ENCODE measurements at regions not wholly inside any gene's neighbourhood (a gene's known extent, or its start where the extent isn't known, plus 50 kb on each side); places are given as distances from the start of the nearest gene placed in this dataset.

GRCh38 chr3:80152692-80153091, 384.9 kb upstream of the ROBO1 start (continued):
- TF ChIP-seq, protein P1, sequence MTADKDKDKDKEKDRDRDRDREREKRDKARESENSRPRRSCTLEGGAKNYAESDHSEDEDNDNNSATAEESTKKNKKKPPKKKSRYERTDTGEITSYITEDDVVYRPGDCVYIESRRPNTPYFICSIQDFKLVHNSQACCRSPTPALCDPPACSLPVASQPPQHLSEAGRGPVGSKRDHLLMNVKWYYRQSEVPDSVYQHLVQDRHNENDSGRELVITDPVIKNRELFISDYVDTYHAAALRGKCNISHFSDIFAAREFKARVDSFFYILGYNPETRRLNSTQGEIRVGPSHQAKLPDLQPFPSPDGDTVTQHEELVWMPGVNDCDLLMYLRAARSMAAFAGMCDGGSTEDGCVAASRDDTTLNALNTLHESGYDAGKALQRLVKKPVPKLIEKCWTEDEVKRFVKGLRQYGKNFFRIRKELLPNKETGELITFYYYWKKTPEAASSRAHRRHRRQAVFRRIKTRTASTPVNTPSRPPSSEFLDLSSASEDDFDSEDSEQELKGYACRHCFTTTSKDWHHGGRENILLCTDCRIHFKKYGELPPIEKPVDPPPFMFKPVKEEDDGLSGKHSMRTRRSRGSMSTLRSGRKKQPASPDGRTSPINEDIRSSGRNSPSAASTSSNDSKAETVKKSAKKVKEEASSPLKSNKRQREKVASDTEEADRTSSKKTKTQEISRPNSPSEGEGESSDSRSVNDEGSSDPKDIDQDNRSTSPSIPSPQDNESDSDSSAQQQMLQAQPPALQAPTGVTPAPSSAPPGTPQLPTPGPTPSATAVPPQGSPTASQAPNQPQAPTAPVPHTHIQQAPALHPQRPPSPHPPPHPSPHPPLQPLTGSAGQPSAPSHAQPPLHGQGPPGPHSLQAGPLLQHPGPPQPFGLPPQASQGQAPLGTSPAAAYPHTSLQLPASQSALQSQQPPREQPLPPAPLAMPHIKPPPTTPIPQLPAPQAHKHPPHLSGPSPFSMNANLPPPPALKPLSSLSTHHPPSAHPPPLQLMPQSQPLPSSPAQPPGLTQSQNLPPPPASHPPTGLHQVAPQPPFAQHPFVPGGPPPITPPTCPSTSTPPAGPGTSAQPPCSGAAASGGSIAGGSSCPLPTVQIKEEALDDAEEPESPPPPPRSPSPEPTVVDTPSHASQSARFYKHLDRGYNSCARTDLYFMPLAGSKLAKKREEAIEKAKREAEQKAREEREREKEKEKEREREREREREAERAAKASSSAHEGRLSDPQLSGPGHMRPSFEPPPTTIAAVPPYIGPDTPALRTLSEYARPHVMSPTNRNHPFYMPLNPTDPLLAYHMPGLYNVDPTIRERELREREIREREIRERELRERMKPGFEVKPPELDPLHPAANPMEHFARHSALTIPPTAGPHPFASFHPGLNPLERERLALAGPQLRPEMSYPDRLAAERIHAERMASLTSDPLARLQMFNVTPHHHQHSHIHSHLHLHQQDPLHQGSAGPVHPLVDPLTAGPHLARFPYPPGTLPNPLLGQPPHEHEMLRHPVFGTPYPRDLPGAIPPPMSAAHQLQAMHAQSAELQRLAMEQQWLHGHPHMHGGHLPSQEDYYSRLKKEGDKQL (CRISPR knock-in tag; IDR thresholded peaks at IDR 0.05; ENCODE audit: borderline replicate concordance), result no peak

GRCh38 chr3:80142714-80143113, 374.9 kb upstream of the ROBO1 start:
- WGBS (ENCODE audit: insufficient coverage, low coverage, missing lambda C conversion rate), result 2% methylated on average over 4 of the region's 4 CpGs
- Histone ChIP-seq H3K4me3 (no peak overlapping the region), H3K27me3 (ENCODE audit: control insufficient read depth in 2 of 2, insufficient read depth in 2 of 2, low read length in 2 of 2) (no peaks in the 10 kb centered on the region), H3K79me2 (ENCODE audit: control insufficient read depth, insufficient read depth, low read length) (no peaks in the 10 kb centered on the region), H3K4me2 (ENCODE audit: insufficient read depth, low read length) (no peak overlapping the region), H3K36me3 (ENCODE audit: control insufficient read depth, insufficient read depth, low read length) (no peaks in the 10 kb centered on the region), H3K4me1 (replicated peaks in 1 of 2; ENCODE audit: control insufficient read depth in 2 of 2, insufficient read depth in 2 of 2, low read length in 2 of 2) (no peaks in the 10 kb centered on the region), H3K9me3 (replicated peaks; ENCODE audit: control insufficient read depth, insufficient read depth, low read depth, low read length) (no peaks in the 10 kb centered on the region), H3K27ac (ENCODE audit: extremely low read depth, low read depth, low read length) (no peak overlapping the region), H3K9ac (ENCODE audit: insufficient read depth in 1 of 2, low read depth in 2 of 2, low read length in 2 of 2) (no peak overlapping the region), H2AFZ (ENCODE audit: low read depth, low read length) (no peak overlapping the region), H4K20me1 (replicated peaks; ENCODE audit: control insufficient read depth, insufficient read depth, low read length) (no peaks in the 10 kb centered on the region), H3K9me1 (ENCODE audit: control insufficient read depth, insufficient read depth, low read length) (no peaks in the 10 kb centered on the region)
- intact Hi-C loops (cut with micrococcal nuclease), result no loop called here
- no peak for TF ChIP-seq MECOM (CRISPR knock-in tag; IDR thresholded peaks at IDR 0.05)
- DNase-seq (ENCODE audit: extremely low read depth in 1 of 4, low spot score in 3 of 4), result no peak
- ChIA-PET POLR2A (no interaction called here), CTCF (ENCODE audit: low intra/inter-chr PET ratio) (no interaction called here)
- FAIRE-seq, result no peak
- ATAC-seq, result no peak
- no TSS peak for BruUV-seq (replicated peaks)
- in situ Hi-C loops (cut with MboI), result no loop called here

Measured in K562 (cell line).